ENCODE measurements at regions not wholly inside any gene's neighbourhood (a gene's known extent, or its start where the extent isn't known, plus 50 kb on each side); places are given as distances from the start of the nearest gene placed in this dataset.

DNA sequence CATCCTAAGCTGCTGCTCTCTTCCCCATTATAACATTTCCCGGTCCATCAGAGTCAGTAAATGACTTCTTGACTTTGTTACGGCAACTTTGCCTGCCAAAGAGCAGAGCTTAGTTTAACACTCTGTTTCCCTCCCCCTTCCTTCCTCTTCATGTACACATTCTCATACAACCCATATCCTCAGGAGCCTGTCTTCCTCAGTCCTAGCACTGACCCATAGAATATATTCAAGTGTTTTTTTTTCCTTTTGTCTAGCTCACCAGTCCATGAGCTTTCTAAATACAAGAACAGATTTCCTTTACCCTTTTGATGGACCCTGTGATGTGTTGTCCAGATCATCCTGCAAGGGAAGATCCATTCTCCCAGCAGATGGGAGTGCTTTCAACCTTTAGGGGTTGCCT is 97.0 kb upstream of the MON1B start:
- no peak for TF ChIP-seq POLR2AphosphoS5 (IDR thresholded peaks at IDR 0.05; ENCODE audit: low read depth, low read length)
- no peak for TF ChIP-seq TAF1 (IDR thresholded peaks at IDR 0.05; ENCODE audit: borderline replicate concordance, insufficient read depth, low read length)
